T-helper 2 cell (primary cell): ENCODE measurements at regions not wholly inside any gene's neighbourhood (a gene's known extent, or its start where the extent isn't known, plus 50 kb on each side); places are given as distances from the start of the nearest gene placed in this dataset.
"Not testable (repeated sequence)": the region's sequence is repeated elsewhere in the genome, so short reads cannot be mapped to it uniquely, and the experiment has no call there.

Experiments
- DNase-seq, 5 experiments: peaks; one replicate each; pipeline versions ENCODE4 v3.0.0 to v3.0.0-alpha.2; 2012 to 2022

- no peak for DNase-seq
Observed at GRCh38 chr1:164337394-164337793, 221.6 kb upstream of the PBX1 start.

DNA sequence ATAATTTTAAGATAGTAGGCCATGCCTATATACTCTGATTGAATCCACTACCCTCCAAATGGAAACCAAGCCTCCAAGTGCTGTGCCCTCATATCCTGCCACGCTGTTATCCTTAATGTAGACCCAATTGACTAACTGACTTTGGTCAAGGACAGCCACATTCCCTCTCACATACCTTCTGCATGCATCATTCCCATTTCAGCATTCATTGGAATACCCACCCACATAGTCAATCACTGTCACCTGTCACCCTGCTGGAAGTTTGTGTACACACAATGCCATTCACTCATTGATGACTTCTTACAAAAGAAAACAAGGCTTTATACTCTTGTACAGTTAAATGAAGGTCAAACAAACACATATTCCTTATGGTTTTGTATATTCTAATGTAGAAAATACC, 221.1 kb upstream of the PBX1 start:
- DNase-seq = no peak

GRCh38 chr1:164343189-164343588, 215.8 kb upstream of the PBX1 start:
- DNase-seq = no peak

- no peak for DNase-seq
Observed at GRCh38 chr1:164347980-164348379, 211.0 kb upstream of the PBX1 start.

- no peak for DNase-seq
Observed at GRCh38 chr1:164356511-164356910, 202.5 kb upstream of the PBX1 start.

DNA sequence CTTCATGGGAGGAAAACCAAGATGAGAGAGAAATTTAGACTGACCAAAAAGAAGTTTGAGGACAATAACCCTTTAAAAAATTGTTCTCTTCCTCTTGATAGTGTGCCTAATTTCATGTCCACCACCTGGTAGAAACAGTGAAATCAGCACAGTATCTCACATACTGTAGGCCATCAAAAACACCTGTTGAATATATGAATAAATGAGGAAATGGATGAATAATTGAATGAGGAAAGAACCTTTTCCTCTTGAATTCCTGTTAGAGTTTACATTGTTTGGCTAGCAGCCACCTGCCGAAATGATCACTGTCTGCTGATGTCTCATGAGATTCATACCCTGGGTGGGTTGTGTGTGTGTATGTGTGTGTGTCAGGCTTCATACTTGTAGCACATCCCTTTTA, 198.7 kb upstream of the PBX1 start:
- DNase-seq = no peak

- DNase-seq = no peak
Observed at GRCh38 chr1:164361927-164362326, 197.1 kb upstream of the PBX1 start.

DNA sequence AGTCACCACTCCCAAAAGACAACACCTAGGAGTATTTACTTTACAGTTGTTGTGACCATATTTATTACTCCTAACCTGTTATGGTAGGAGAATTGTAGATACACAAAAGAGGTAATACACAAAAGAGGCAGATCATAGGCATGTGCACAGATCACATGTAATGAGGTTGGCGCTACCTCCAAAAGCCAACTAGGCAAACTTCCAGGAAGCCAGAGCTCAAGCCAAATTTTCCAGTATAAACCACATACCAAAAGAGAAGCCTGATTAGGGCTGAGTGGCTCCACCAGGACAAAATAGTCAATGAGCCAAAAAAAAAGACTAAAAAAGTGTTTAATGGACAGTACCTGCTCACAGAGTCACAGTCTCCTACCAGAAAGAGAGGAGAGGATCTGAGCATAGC, 195.0 kb upstream of the PBX1 start:
- DNase-seq = no peak

- DNase-seq = no peak
Observed at GRCh38 chr1:164366014-164366413, 193.0 kb upstream of the PBX1 start.

DNA sequence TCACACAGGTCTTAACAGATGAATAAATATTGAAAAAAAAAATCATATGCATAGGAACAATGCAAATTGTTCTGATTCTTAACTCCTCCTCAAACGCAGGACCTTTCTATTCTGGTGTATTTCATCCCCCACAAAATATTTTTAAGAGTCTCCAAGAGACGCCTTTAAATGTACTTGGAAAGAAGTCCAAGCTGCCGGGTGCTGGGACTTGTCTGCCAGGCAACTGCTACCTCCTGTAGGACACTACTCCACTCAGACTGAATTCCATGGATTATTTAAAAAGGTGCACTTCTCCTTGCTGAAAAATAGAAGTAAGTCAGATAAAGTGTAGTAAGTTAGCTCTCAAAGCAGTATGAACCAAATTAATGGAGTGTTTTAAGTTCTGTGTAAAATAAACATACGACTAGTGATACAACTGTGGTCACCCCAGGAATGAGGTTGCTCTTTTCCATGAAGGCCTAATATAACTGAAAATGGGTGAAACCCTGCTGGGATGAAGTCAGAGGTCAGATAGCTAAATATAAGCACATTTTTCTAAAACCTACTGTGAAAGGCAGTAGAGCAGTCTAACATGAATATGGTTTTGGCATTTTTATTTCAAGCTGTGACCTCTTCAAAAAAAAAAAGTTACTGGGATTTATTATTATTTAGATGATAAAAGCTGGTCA, 189.2 kb upstream of the PBX1 start:
- DNase-seq = no peak

DNA sequence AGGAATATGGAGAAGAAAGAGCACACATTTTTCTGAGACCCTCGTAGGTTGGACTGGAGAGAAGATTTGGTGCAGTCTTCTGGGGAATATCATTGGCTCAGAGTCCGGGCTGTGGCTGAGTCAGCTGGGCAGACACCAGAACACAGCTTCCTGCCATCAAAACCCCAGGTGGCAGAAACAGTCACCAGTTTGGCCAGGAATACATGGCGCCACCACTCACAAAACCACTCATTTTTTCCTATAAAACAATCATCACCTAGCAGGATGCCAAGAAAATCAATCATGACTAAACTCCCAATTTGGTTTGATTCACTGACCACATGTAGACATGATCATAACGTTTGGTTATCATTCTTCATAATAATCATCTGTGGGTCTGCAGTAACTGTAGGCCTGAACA, 178.1 kb upstream of the PBX1 start:
- DNase-seq = no peak

GRCh38 chr1:164382384-164382783, 176.6 kb upstream of the PBX1 start:
- DNase-seq = no peak

DNA sequence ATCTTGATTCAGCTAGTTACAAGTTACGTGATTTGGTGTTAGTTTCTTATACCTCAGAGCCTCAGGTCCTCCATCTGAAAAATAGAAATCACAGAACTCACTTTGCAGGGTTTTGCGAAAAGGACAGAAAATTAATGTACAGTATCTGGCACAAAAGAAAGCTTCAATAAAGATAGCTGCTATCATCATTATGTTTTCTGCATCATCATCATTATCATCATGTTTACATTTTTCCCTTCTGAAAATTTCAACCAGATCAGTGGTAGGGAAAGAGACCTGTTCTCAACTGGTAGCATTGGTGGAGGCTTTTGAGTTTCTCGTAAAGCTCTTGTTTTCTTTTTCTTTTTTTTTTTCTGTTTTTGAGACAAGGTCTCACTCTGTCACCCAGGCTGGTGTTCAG, 174.7 kb upstream of the PBX1 start:
- no peak for DNase-seq

GRCh38 chr1:164417016-164417704, 141.8 kb upstream of the PBX1 start:
- no peak for DNase-seq

DNA sequence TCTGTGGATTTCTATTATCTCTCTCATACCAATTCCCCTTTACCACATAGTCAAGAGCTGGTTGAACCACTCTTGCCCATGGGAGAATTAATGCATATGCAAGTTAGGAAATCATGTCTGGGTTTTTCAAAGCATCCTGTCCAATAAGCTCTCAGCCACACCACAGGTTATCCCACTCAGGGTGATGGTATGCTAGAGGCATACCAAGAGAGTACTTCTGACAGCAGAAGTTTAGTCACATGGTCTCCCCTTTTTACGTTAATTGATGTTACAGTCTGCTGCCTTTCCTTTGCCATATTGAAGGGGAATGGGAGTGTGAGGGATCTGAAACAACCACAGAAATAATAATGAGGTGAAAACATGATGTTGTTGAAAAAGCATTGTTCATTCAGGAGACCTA, 135.8 kb upstream of the PBX1 start:
- no peak for DNase-seq

DNA sequence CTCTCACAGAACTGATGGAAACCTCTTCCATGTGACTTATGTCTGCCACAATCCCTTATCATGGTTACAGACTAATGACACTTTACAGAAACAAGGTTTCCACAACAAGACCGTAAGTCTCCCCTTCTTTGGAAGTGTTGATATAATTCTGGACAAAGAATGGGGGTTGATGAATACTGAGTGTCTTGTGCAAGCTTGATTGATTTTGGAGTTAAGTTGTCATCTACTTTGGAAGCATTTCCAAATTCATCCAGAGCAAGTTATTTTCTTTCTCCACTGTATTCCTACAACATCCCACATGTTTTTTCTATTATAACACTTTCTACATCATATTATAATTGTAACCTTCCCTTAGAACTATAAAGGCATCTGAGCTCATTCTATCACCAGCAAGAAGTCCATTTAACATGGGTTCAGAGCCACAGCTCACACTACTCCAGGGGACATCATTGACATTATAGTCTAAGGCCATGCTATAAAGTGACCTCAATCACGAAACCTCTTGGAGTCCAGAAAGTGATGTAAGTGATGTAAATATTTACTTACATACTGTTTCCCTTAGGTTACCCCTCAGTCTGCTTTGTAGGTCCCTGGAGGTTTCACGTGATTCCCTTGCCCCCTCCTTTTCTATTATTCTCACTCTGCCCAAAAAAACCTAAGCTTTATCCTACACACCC, 125.7 kb upstream of the PBX1 start:
- no peak for DNase-seq

- no peak for DNase-seq
Observed at GRCh38 chr1:164433818-164434170, 125.2 kb upstream of the PBX1 start.

DNA sequence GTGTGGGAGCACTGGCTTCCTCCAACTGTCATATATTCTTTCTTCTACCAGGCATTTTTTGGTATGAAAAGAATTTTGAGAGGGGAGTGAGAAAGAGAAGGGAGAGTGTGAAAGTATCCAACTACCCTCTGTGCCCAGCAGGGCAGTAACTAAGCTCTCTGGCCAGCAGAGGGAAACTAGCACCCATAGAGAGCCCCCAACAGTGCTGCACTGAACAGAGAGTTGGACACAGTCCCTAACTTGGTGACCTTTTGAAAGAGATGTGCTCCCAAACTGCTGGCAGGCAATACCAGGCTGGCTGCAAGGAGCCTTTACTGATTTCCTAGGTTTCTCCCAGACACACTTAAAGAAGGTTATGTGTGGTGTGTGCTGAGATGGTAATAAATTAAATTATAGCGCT, 118.8 kb upstream of the PBX1 start:
- DNase-seq = no peak

GRCh38 chr1:164443166-164443565, 115.8 kb upstream of the PBX1 start:
- DNase-seq = no peak

DNA sequence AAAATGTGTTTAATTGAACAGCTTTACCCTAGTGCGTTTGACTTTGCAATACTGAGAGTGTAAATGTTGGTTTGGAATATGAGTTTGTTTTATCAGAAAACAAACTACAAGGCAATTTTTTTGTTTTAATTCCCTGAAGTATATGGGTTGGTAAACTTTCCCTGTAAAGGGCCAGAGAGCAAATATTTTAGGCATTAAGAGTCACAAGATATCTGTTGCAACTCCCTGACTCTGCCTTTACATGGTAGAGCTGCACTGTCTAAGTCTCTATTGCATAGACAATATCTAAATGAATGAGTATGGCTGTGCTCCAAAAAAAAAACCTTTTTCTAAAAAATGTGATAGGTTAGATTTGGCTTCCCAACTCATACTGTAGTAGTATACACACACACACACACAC, 115.1 kb upstream of the PBX1 start:
- no peak for DNase-seq

DNA sequence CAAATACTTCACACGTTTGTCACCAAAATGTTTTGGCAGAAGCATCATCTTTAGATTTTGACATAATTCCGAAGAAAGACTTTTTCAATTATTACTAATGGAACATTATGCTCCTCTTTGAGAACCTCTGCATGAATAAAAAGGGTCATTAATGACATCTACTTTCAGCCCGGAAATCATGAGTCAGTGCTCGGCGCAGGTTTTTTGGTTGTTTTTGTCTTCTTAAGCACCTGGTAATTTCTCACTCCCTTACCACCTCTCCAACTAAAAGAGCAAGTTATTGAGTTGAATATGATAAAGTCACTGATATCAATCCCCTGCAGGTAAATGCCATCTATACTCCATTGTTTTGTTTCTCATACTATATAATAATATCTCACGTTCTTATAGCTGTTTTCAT, 113.0 kb upstream of the PBX1 start:
- DNase-seq = no peak

DNA sequence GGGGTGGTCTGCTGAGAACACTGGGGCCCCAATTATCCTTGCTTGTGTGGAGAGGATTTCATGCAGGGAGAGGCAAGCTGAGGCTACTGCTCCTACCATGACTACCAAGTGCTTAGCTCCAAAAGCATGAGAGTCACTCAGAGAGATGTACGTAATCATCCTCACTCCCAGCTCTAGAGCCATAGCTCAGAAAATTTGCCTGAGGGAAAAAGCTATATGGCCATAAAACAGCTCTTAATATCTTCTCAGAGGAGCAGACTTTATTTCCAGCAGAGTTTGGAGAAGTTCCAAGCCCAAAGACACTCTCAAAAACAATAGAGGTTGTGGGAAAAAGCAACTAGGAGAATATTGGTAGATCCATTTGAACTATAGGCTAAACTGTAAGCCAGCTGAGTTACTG, 106.4 kb upstream of the PBX1 start:
- DNase-seq = no peak

DNA sequence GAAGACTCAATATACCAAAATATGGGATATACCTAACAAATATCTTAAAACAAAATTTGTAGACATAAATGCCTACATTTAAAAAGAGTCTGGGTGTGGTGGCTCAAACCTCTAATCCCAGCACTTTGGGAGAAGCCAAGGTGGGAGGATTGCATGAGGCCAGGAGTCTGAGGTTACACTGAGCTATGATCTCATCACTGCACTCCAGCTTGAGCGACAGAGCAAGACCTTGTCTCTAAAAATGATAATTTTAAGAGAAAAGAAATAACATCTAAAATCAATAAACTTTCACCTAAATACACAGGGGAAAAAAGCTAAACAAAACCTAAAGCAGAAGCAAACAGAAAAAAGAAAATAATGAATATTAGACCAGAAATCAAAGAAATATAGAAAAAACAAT, 102.7 kb upstream of the PBX1 start:
- DNase-seq = no peak

DNA sequence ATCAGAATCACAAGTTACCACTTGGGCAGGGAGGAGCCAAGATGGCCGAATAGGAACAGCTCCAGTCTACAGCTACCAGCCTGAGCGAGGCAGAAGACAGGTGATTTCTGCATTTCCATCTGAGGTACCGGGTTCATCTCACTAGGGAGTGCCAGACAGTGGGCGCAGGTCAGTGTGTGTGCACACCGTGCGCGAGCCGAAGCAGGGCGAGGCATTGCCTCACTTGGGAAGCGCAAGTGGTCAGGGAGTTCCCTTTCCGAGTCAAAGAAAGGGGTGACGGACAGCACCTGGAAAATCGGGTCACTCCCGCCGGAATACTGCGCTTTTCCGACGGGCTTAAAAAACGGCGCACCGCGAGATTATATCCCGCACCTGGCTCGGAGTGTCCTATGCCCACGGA, 99.8 kb upstream of the PBX1 start:
- not testable (repeated sequence) for DNase-seq
